SK-N-SH (cell line): ENCODE measurements at regions not wholly inside any gene's neighbourhood (a gene's known extent, or its start where the extent isn't known, plus 50 kb on each side); places are given as distances from the start of the nearest gene placed in this dataset.
"Not testable (repeated sequence)": the region's sequence is repeated elsewhere in the genome, so short reads cannot be mapped to it uniquely, and the experiment has no call there.

Experiments
- CTCF ChIP-seq: fragments of 200-600 bp; sonication (generic); IDR thresholded peaks from 2 replicates; pipeline ENCODE4 v1.6.1; 2017; ENCODE audit warnings: antibody characterized with exemption, mild to moderate bottlenecking, moderate library complexity
- EP300 ChIP-seq, 2 experiments: IDR thresholded peaks; 2 replicates each; pipeline versions ENCODE4 v1.4.0 to v1.6.1; 2012; ENCODE audit warnings: borderline replicate concordance in 1 of 2, low read depth in 1 of 2, low read length in 1 of 2

DNA sequence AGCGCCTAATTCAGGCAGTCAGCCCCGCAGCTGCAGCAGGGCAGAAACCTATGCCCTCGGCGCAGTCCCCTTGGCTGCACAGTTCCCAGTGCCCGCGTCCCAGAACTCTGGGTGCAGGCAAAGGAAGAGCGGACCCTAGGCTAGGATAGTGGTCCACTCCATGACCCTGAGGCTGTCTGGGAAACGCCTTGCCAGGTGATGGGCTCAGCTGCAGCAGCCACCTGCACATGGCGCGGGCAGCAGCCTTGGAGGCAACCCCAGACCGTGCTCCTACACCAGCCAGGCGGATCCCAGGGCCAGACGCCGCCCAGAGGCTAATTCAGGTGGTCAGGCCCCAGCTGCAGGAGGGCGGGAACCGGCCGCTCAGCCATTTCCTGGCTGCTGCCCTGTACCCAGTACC lies 83.0 kb downstream of the POTEC start:
- TF ChIP-seq CTCF; EP300 (IDR thresholded peaks at IDR 0.05; ENCODE audit: borderline replicate concordance in 1 of 2, low read depth in 1 of 2, low read length in 1 of 2): not testable (repeated sequence)
